Endothelial cell of umbilical vein (primary cell): ENCODE measurements at regions not wholly inside any gene's neighbourhood (a gene's known extent, or its start where the extent isn't known, plus 50 kb on each side); places are given as distances from the start of the nearest gene placed in this dataset.

Experiments
- BruUV-seq: library from RNA; stranded (reverse); fragments of 400-500 nt; replicated peaks from 2 replicates; lab custom pipeline; 2021; lab: Mats Ljungman, UMichigan
- CTCF ChIA-PET: fragments of 300-600, 350-600 bp; sonication (Branson Sonifier 250); formaldehyde crosslinking; loops from one replicate; lab custom pipeline; 2021; ENCODE audit warnings: antibody characterized with exemption, inconsistent platforms; lab: Charles Lee
- POLR2A ChIA-PET: fragments of 300-600, 350-600 bp; sonication (Branson Sonifier 250); formaldehyde crosslinking; loops from one replicate; lab custom pipeline; 2021; ENCODE audit warnings: antibody characterized with exemption, inconsistent platforms; lab: Charles Lee
- DNase-seq: peaks from one replicate; pipeline ENCODE4 v3.0.0-alpha.2; 2011; ENCODE audit warnings: low read depth, low spot score
- FAIRE-seq: peaks from 2 replicates; lab custom pipeline; 2011; peaks lifted over from hg19 to GRCh38; lab: Jason Lieb, UNC
- H2AFZ ChIP-seq: 2 replicates; pipeline ENCODE4 v1.6.0; 2012; ENCODE audit warnings: low read depth, low read length, control low read depth, inconsistent platforms
- H3K27ac ChIP-seq: 2 replicates; pipeline ENCODE4 v1.5.1; 2011; ENCODE audit warnings: low read depth, mild to moderate bottlenecking, control low read depth, low read length, moderate library complexity; ENCODE audit not compliant: insufficient read depth
- H3K27me3 ChIP-seq, 2 experiments: 2 replicates each; pipeline versions ENCODE4 v1.6.0 to v1.6.1; 2011; ENCODE audit warnings: low read length in 2 of 2, mixed read lengths in 1 of 2; ENCODE audit not compliant: control insufficient read depth in 2 of 2, insufficient read depth in 2 of 2
- H3K36me3 ChIP-seq, 2 experiments: 2 replicates in 1 of 2; 3 replicates in 1 of 2; pipeline ENCODE4 v1.5.1; 2011; ENCODE audit warnings: low read length in 2 of 2, mild to moderate bottlenecking in 1 of 2, moderate library complexity in 1 of 2; ENCODE audit not compliant: control insufficient read depth in 2 of 2, insufficient read depth in 2 of 2; ENCODE audit errors: extremely low read depth in 1 of 2
- H3K4me1 ChIP-seq: 3 replicates; pipeline ENCODE4 v1.5.1; 2011; ENCODE audit warnings: mild to moderate bottlenecking, low read length; ENCODE audit not compliant: control insufficient read depth, insufficient read depth; ENCODE audit errors: extremely low read depth
- H3K4me2 ChIP-seq: 2 replicates; pipeline ENCODE4 v1.6.1; 2011; ENCODE audit warnings: low read length, control low read depth, mixed read lengths; ENCODE audit not compliant: insufficient read depth
- H3K4me3 ChIP-seq, 3 experiments: fragments of 200-600 bp in 1 of 3; sonication (generic), shearing (Covaris generic) in 1 of 3; replicated peaks in 1 of 3; 2 replicates each; pipeline ENCODE4 v1.5.1; 2011 to 2016; ENCODE audit warnings: control low read depth in 3 of 3, low read length in 3 of 3, mild to moderate bottlenecking in 2 of 3, inconsistent platforms in 1 of 3, low read depth in 1 of 3, moderate library complexity in 1 of 3; ENCODE audit not compliant: insufficient read depth in 1 of 3
- H3K79me2 ChIP-seq: 2 replicates; pipeline ENCODE4 v1.6.0; 2012; ENCODE audit warnings: low read length, inconsistent platforms; ENCODE audit not compliant: control insufficient read depth, insufficient read depth
- H3K9ac ChIP-seq: replicated peaks from 2 replicates; pipeline ENCODE3; 2011; ENCODE audit warnings: low read length, control low read depth; ENCODE audit not compliant: insufficient read depth; ENCODE audit errors: extremely low read depth
- H3K9me1 ChIP-seq: replicated peaks from 3 replicates; pipeline ENCODE4 v1.6.0; 2011; ENCODE audit warnings: mild to moderate bottlenecking, low read length; ENCODE audit not compliant: control insufficient read depth, insufficient read depth; ENCODE audit errors: extremely low read depth
- H3K9me3 ChIP-seq: replicated peaks from 2 replicates; pipeline ENCODE4 v1.5.1; 2012; ENCODE audit warnings: low read length, inconsistent platforms; ENCODE audit not compliant: control insufficient read depth, insufficient read depth
- H4K20me1 ChIP-seq: replicated peaks from 2 replicates; pipeline ENCODE3; 2011; ENCODE audit warnings: mild to moderate bottlenecking, low read length; ENCODE audit not compliant: control insufficient read depth, insufficient read depth; ENCODE audit errors: extremely low read depth
- EZH2 ChIP-seq: IDR thresholded peaks from 2 replicates; pipeline ENCODE4 v1.6.1; 2012; ENCODE audit warnings: borderline replicate concordance, low read depth, mild to moderate bottlenecking, moderate library complexity, low read length, inconsistent platforms; ENCODE audit not compliant: severe bottlenecking
- FOS ChIP-seq: IDR thresholded peaks from 2 replicates; pipeline ENCODE4 v1.6.1; 2011; ENCODE audit warnings: mild to moderate bottlenecking, low read length, moderate library complexity, borderline replicate concordance; ENCODE audit not compliant: insufficient read depth
- GATA2 ChIP-seq: IDR thresholded peaks from 2 replicates; pipeline ENCODE4 v1.7.0; 2011; ENCODE audit warnings: low read depth, mild to moderate bottlenecking, moderate library complexity, mixed read lengths, low read length; ENCODE audit not compliant: insufficient read length, insufficient read depth
- JUN ChIP-seq: IDR thresholded peaks from 2 replicates; pipeline ENCODE4 v1.6.1; 2011; ENCODE audit warnings: borderline replicate concordance, low read depth; ENCODE audit not compliant: insufficient read length, insufficient read depth
- MYC ChIP-seq: IDR thresholded peaks from one replicate; pipeline ENCODE4 v1.6.1; 2011; ENCODE audit warnings: mild to moderate bottlenecking, low read depth, low read length
- POLR2A ChIP-seq: IDR thresholded peaks from 2 replicates; pipeline ENCODE4 v1.6.1; 2012; ENCODE audit warnings: low read depth, mild to moderate bottlenecking, control low read depth, low read length
- POLR2AphosphoS5 ChIP-seq: IDR thresholded peaks from 2 replicates; pipeline ENCODE4 v1.6.1; 2012; ENCODE audit warnings: low read depth, mild to moderate bottlenecking, control low read depth, low read length, moderate library complexity; ENCODE audit not compliant: insufficient read depth
- dilution Hi-C: fragments of 300-500 bp; cut with MboI; formaldehyde crosslinking; loops from one replicate; pipeline ENCODE4 v1.15.0; 2019; ENCODE audit warnings: low sequenced_read_pairs; ENCODE audit not compliant: extremely low pct_ligation_motif_present
- intact Hi-C: fragments of 100-400 bp; cut with micrococcal nuclease; formaldehyde crosslinking; loops from one replicate; pipeline ENCODE4 v1.10.0; 2022
- TF ChIP-seq, protein P1 (sequence below), 2 donors: IDR thresholded peaks; 1 replicate in 1 of 2; 2 replicates in 1 of 2; pipeline ENCODE4 v1.5.1; 2011; ENCODE audit warnings: low read length in 2 of 2, mild to moderate bottlenecking in 2 of 2, moderate library complexity in 2 of 2, control low read depth in 1 of 2, inconsistent platforms in 1 of 2, low read depth in 1 of 2; ENCODE audit not compliant: insufficient read depth in 1 of 2; ENCODE audit errors: extremely low read depth in 1 of 2
- TF ChIP-seq, protein P2 (sequence below): IDR thresholded peaks from 2 replicates; pipeline ENCODE4 v1.6.1; 2011; ENCODE audit not compliant: insufficient read depth, insufficient read length

DNA sequence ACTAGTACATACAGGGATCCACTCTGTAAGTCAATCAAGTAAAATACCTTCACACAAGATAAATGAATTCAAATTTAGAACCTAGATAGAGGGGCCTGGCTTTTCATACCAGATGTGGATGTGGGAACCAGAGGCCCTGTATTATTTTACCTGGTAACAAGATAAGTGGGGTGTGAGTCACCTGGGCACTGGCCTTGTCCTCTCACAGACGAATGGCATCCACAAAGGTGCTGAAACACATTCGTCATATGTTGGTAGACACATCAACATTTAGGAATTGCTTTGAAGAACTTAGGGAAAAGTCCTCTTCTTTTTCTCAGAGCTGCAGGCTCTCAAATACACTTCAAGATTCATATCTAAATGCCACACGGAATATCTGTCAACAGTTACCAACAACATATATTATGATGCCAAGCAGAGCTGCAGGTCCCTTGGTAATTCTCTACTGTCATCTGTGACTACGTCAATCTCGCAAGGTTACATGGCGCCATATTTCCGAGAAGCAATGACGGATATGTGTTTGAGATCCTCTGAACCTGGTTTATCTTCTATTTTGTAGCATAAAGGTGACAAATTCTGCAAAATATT, 618.6 kb downstream of the EPM2A start:
- H3K9me1 ChIP-seq, result no peaks in the 10 kb centered on the region
- no peaks in the 10 kb centered on the region for H3K36me3 ChIP-seq
- DNase-seq, result no peak
- CTCF ChIA-PET, result no interaction called here
- POLR2A ChIA-PET, result no interaction called here
- no peaks in the 10 kb centered on the region for H3K9me3 ChIP-seq
- no peaks in the 10 kb centered on the region for H4K20me1 ChIP-seq
- no peak overlapping the region for H2AFZ ChIP-seq
- H3K4me3 ChIP-seq, result no peak overlapping the region
- H3K4me1 ChIP-seq, result no peaks in the 10 kb centered on the region
- no TSS peak for BruUV-seq
- H3K9ac ChIP-seq, result no peak overlapping the region
- dilution Hi-C loops, result no loop called here
- TF ChIP-seq FOS (no peak), POLR2A (no peak), JUN (no peak), MYC (no peak), POLR2AphosphoS5 (no peak), EZH2 (no peak), GATA2 (no peak)
- TF ChIP-seq, protein P1, sequence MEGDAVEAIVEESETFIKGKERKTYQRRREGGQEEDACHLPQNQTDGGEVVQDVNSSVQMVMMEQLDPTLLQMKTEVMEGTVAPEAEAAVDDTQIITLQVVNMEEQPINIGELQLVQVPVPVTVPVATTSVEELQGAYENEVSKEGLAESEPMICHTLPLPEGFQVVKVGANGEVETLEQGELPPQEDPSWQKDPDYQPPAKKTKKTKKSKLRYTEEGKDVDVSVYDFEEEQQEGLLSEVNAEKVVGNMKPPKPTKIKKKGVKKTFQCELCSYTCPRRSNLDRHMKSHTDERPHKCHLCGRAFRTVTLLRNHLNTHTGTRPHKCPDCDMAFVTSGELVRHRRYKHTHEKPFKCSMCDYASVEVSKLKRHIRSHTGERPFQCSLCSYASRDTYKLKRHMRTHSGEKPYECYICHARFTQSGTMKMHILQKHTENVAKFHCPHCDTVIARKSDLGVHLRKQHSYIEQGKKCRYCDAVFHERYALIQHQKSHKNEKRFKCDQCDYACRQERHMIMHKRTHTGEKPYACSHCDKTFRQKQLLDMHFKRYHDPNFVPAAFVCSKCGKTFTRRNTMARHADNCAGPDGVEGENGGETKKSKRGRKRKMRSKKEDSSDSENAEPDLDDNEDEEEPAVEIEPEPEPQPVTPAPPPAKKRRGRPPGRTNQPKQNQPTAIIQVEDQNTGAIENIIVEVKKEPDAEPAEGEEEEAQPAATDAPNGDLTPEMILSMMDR (IDR thresholded peaks at IDR 0.05; ENCODE audit: extremely low read depth in 1 of 2, insufficient read depth in 1 of 2, low read depth in 1 of 2, low read length in 2 of 2), result no peak
- TF ChIP-seq, protein P2, sequence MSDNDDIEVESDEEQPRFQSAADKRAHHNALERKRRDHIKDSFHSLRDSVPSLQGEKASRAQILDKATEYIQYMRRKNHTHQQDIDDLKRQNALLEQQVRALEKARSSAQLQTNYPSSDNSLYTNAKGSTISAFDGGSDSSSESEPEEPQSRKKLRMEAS, result no peak
- H3K79me2 ChIP-seq, result no peaks in the 10 kb centered on the region
- FAIRE-seq, result no peak
- no peak overlapping the region for H3K27ac ChIP-seq
- H3K27me3 ChIP-seq, result peaks cover 1 to 4% of the 10 kb centered on the region in 2 experiments
- H3K4me2 ChIP-seq, result no peak overlapping the region
- intact Hi-C loops, result no loop called here
